IPS-11a (cell line): ENCODE measurements at regions not wholly inside any gene's neighbourhood (a gene's known extent, or its start where the extent isn't known, plus 50 kb on each side); places are given as distances from the start of the nearest gene placed in this dataset.

Experiments
- H3K4me3 ChIP-seq: one replicate; pipeline ENCODE4 v1.5.1; 2013; ENCODE audit warnings: low read depth, low read length, control low read depth

DNA sequence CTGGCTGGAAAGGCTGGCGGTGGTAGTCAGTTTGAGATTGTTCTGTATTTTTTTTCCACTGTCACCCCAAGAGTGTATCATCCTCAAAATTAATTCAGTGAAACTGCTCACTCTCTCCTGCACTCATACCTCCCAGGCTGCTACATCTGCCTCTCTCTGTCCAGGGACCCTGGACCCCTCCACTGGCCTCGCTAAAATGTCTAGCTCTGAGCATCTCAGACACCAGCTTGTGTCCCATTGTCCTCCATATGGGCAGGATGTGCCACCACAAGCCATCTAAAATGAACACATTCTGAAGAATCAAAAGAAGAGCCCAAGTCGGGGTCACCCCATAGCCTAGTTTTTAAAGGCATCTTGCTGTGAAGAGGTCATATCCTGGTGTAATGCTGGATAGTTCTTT lies 345.5 kb upstream of the TSHZ3 start:
- H3K4me3 ChIP-seq = no peak overlapping the region

DNA sequence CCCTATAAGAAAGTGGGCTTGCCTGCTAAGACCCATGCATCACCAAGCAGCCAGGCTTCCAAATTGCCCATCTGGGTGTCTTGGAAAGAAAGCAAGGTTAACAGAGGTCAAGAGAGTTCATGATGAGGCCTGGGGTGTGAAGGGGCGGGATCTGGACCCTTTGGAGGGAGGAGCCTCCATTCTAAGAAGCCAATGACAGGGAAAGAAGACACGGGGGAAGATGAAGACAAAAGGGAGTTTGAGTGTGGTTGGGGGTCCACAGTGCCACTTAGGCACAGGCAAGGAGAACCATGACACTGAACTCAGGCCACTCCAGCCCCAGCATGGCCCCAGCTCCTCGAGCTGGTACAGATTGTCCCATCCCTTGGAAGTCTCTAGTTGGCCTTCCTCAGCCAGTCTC lies 350.2 kb upstream of the TSHZ3 start:
- H3K4me3 ChIP-seq = no peak overlapping the region

DNA sequence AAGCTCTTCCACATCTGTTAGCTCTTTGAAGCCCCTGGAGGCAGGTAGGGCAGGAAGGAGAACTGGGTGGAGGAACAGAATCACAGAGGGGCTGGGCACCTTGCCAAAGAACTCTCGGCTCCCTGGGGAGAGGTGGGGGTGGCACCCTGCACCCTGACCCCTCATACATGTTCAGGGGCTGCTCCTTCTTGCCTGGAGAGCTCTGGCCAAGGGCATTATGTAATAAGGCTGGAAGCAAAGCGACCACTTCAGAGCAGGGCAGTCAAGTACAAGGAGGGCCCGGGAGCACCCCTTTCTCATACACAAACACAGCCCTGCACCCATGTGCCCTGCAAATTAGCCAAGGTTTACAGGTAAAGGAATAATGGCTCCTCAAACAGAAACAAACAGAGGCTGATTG lies 351.9 kb upstream of the TSHZ3 start:
- H3K4me3 ChIP-seq = no peak overlapping the region

DNA sequence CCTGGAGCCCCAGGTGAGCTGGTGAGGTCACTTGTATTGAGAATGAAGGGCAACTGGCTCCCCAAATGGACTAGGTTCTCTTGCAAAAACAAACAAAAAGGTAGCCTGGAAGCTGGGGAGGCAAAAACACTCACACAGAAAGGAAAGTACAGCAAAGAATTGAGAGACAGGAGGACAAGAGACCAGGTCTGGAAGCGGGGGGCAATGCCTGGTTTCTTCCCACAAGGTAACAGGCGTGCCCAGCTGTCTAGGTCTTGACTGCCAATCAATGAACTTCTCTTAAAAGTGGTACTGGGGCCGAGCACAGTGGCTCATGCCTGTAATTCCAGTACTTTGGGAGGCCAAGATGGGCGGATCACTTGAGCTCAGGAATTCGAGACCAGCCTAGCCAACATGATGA lies 356.4 kb upstream of the TSHZ3 start:
- no peak overlapping the region for H3K4me3 ChIP-seq

DNA sequence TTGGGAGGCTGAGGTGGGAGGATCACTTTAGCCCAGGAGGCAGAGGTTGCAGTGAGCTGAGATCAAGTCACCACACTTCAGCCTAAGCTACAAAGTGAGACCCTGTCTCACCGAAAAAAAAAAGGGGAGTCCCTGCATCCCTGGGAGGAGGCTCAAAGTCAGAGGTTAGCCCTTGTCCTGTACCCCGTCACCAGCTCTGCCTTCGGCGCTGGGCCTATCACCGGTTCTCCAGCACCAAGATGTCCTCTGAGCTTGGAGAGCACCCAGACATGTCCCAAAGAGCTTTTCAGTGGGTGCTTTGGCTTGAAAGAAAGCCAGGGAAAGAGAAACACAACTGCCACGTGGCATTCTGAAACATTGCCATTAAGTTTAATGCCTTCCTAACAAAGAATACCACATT lies 356.9 kb upstream of the TSHZ3 start:
- no peak overlapping the region for H3K4me3 ChIP-seq

DNA sequence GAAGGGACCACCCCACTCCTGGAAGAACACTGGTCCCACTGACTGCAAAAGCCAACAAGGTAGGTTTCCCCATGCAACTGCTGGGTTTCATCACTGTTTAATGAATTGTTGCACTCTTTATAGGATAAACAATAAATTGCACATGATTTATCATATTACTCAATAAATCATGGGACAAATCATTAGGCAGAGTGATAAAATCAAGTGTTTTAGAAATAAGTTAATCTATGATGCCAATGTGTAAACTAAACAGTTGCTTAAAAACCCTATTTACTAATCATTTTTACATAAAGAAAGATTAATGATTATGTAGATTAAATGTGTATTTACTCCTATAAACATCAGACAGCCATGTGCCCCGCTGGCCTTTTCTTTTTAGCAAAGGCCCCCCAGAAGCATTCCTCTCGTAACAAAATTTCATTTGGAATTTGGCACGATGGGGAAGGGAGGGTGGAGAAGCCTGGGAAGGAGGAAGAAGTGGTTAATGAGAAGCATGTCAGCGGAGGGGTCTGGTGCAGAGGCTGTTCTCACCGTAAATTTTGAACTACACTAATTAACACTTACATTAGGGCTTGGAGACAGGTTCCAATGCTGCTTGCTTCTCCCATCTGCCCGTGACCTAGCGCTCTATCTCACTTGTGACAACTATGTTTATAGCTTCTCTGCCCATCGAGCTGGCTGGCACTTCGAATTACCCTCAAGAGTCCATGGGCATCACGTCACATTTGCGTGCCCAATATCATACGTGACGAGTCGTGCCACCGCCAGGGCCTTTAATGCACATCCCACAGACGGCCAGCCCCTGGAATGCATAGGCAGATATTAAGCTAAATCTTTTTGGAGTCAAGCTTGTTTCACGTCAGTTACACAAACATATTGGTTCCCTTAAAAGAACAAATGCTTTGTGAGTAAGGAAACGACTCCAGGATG lies 357.7 kb upstream of the TSHZ3 start:
- H3K4me3 ChIP-seq = no peak overlapping the region

DNA sequence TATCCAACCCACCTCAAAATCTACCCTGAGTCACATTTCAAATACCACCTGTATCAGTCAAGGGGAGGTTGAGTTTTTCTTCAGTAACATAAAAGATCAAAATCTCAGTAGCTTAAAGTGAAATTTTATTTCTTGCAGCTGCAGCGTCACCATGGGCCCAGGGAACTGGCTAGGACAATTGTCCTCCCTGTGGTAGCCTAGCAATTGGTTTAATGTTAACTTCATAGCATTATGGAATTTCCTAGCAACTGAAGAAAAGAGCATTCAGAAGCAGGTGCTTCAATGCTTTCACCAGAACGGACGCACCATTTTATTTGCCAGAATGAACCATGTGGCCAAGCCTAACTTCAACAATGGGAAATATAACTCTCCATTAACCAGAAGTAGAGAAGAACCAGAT lies 359.3 kb upstream of the TSHZ3 start:
- no peak overlapping the region for H3K4me3 ChIP-seq

DNA sequence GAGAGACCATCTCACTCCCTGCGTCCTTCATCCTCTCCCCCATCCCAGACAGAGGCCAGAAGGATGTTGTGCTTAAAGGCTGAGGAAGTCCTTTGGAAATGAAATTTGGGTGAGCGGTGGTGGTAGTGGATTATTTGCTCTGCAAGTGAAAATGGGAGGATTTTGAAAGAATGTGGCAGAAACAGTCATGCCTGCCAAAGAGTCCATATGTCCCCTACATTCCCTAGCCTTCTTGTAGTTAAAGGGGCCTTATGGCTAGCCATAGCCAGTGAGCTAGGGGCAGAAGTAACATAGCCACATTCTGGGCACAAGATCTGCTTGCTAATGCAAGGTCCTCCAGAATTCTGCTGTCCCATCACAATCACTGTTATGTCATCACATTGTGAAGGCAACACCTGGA lies 360.2 kb upstream of the TSHZ3 start:
- H3K4me3 ChIP-seq = no peak overlapping the region

DNA sequence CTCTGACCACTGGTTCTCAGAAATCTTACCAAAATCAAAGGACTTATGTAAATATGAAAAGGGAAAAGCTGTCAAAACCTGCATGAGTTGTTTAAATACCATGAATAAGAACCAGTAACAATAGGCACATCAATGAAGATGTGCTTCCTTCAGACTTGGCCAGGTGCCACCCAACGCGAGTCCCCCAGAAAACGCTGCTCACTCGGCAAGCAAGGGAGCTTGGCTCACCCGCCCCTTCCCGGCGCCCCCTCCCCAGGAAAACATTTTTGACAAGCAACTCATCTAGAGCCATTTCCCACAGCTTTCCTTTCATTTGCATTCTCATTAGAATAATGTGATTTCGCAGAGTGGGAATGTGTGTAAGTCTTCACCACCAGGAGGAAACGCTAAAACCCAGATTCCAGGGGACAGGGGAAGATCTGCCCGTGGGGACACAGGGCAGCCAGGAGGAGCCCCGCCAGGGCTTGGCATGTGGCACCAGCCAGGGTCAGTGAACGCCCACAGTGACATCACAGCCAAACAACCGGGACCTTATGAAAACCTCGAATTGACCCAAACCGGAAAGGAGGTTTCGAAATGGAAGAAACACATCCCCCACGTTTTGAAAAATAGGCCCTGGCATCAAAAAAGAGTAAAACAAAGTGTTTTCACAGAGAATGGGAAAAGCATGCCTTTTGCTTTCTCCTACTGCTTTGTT lies 366.2 kb upstream of the TSHZ3 start:
- no peak overlapping the region for H3K4me3 ChIP-seq

DNA sequence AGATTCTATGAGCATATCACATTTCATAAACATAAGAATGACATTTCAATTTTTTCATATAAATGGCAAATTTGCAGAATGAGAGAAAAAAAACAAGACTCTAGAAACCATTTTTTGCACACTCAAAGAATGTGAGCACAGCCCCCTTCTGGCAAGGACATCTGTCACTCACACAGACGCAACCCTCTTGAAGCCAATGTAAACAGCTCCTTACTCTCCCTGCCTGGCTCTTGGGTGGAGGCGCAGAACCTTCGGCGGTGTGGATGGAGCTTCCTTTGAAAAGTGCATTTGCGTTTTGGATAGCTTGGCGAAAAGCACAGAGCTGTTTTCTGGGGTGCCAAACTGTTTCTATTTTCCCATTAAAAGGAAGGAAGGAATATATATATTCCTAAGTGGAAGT lies 367.6 kb upstream of the TSHZ3 start:
- no peak overlapping the region for H3K4me3 ChIP-seq

DNA sequence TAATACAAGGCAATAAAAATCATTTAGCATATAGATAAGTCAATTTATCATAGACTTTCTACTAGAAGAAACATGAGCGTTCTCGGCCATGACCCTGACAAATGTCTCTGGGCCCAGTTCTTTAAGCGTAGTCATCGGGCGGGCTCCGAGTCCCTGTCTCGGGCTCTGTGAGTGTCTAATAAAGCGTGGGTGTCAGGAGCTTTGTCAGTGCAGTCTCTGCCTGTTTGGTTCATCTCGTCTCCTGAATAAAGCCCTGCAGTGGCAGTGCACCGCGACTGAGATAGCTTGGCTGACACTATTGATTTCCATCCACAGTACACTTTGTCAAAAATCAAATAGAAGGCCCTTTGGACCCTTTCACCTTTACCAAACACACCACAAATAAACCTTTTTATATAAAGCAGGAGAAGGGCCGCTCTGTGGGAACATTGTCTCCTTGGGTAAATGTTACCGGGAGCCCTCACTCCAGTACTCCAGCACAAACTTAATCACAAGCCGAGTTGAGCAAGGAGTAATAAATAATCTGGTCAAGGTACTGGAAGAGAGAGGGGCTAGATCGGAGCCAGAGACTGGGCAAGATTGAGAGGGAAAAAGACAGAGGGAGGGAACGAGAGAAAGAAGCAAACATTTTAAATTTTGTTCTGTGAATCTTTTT lies 368.2 kb upstream of the TSHZ3 start:
- no peak overlapping the region for H3K4me3 ChIP-seq

DNA sequence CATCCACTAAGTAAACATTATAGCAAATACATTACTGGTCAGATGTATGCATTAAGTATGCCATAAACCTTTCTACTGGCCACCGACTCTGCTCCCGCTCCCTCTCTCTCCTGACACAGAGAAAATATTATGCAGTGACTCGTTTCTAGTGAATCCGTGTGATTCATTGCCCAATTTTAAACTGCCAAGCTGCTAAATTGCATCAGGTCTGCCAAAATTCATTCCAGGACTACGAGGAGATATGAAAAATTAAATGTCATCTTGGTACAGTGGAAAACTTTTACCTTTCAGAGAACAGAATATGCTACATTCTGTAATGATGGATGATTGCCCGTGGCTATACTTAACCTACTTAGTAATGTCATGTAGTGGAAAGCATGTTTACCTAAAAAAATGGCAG lies 368.8 kb upstream of the TSHZ3 start:
- no peak overlapping the region for H3K4me3 ChIP-seq

DNA sequence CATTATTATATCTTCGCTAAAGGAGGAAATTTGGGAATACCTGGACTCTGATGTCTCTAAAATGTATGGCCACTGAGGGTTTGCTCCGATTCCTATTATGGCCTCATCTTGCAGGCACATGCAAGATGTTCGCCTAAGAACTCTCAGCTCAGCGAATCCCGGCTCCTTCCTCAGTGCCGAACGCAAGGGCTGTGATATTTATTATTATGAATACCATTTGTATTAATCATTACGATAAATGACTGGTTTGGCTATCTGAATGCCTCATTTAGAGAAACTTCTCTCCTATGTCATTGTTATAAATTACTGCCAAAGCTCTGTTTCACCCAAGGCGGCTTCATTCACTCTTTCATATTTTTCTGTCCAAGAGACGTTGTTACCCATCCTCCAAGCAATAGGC lies 369.7 kb upstream of the TSHZ3 start:
- no peak overlapping the region for H3K4me3 ChIP-seq

DNA sequence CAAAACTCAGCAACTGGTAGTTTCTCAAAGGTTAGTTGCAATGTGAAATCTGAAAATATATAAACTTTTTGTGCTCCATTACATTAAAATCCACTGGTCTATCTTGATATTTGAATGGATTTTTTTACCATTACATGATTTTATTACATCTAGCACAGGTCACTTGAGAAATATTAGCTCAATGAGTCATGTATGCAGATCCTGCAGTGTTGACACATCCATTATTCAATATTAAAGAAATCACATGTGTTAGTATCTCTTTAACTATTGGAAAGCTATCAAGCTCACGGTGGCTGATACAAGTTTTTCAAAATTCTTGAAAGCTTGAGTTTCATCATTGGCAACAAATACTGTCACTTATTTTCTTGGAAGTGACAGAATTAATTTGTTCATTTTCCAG lies 373.9 kb upstream of the TSHZ3 start:
- H3K4me3 ChIP-seq = no peak overlapping the region

DNA sequence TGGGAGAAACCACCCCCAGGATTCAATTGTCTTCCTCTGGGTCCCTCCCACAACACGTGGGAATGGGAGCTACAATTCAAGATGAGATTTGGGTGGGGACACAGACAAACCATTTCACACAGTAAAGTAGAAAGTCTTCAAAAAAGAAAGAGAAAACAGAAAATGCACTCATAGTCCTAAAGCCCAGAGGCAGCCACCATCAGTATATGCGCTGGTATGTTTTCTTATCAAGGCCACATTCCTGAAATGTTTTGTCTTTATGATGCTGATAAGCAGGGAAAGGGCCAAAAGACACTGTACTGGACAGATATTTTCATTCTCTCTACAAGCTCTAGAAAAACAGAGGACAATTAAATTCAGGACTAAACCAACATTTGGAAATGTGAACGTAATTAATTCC lies 375.8 kb upstream of the TSHZ3 start:
- no peak overlapping the region for H3K4me3 ChIP-seq

DNA sequence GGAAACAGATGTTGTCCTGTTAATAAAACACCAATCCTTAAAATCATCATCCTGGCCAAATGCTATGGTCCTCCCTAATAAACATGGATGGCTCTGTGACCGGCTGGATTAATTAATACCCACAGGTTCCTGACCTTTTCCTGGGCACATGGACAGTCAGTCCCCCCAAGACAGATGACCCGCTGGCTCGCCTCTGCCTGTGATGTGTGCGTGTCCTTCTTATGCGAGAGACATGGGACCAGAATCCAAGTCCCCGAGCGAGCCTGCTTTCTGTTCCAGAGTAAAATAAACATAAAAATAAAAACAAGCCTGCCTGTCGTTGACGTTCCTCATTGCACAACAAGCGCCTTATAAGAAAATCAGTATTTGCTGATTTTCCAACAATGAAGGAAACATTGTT lies 378.3 kb upstream of the TSHZ3 start:
- H3K4me3 ChIP-seq = no peak overlapping the region

DNA sequence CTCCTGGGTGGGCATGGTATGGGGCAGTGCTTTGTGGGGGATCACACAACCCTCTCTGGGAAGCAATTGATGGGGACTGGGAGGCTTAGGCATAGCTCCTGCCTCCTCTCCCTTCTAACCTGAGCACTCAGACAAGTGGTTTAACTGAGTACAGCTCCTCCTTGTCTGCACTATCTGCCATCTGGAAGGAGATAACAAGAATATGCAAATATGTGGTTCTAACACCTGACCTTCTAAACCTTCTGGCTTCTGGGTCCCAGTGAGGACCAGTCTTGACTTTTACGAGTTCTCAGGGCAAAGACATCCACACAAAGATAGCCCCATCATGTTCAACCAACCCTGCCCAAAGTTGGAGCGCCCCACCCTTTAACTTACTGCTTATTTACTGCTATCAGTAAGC lies 381.0 kb upstream of the TSHZ3 start:
- no peak overlapping the region for H3K4me3 ChIP-seq

DNA sequence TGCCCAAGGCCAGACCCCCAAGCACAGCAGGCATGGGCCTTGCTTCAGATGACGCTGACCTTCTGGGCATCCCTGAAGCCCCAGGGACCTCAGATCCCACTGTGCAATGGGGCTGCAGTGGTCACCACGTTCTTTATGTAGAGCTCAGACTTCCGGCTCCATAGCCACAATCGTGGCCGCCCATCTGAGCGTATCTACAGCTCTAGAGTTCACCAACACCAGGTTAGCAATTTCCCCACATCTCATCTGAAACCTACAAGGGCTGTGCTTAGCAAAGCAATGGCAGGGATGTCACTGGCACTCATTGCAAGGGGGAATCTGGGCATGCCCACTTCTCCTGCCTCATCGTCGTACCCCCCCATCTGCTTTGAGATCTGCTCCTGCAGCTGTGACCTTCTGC lies 384.4 kb upstream of the TSHZ3 start:
- no peak overlapping the region for H3K4me3 ChIP-seq

DNA sequence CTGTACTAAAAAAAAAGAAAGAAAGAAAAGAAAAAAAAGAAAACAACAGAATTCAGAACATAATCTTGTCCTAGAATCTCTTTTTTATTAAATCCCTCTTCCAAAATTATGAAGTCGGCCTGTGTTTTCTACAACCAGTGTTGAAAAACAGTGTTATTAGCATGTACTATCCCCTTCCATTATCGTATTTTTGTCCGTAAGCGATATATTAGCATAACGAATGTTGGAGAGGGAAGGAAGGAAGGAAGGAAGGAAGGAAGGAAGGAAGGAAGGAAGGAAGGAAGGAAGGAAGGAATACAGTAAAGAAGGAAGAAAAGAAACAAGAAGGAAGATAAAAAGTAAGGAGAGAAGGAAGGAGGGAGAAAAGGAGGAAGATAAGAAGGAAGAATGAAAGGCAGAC lies 393.0 kb upstream of the TSHZ3 start:
- no peak overlapping the region for H3K4me3 ChIP-seq

DNA sequence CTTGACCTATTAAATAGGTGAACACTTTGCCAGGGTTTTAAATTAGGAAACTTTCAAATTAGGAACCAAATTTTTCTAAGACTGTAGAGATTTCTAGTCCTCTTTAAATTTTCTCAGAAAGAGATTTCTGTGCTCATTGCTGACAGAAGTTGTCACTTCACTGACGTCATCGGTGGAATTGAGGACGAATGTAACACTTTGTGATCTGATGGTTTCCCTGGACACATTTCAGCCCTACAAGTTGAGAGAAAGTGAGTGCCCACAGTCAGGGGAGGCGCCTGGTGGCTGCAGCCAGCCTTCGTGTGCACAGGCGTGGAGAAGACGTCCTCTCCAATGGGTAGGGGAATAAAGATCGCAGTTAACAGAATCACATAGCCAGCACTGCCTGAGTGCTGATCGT lies 396.5 kb upstream of the TSHZ3 start:
- no peak overlapping the region for H3K4me3 ChIP-seq

DNA sequence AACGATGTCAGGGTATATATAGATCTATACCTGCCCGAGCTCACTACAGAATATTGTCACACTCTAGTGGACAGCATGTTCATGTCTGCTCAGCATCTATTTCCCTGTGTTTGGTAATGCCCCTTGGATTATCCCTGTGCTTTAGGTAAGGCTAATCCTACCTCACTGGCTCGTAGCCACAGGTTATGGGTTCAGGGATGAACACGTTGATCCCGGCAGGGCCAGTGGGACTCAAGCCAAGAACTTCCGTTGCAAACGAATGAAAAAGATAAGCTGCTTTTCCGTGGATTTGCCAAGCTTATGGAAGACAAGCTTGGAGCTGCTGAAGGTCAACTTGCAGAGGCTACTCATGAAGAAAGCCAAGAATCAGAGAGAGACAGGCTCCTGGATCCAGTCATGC lies 400.0 kb upstream of the TSHZ3 start:
- no peak overlapping the region for H3K4me3 ChIP-seq

DNA sequence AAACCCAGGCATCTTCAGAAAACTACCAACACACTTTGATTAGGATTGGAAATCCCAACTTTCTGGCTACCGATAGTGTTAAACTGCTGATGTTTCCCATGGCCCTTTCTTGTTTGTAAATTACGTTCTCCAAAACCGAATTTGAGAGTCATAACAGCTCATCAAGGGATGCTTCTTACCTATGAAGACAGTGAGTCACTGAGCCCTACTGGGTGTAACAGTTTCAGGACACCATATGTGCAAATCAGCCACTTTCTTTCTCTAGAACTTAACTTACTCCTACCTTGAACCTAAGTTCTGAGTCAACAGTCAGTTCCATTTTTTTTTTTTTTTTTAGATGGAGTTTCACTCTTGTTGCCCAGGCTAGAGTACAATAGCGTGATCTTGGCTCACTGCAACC lies 410.1 kb upstream of the TSHZ3 start:
- H3K4me3 ChIP-seq = no peak overlapping the region
